Mucosa of descending colon (tissue), 3 donors: ENCODE measurements at regions not wholly inside any gene's neighbourhood (a gene's known extent, or its start where the extent isn't known, plus 50 kb on each side); places are given as distances from the start of the nearest gene placed in this dataset.

Experiments
- ATAC-seq: fragments of 200-7000 bp; cut with Tn5 transposase; one replicate; pipeline ENCODE4 v1.9.1; 2020; ENCODE audit warnings: mild to moderate bottlenecking, moderate library complexity
- DNase-seq, 3 donors: peaks; one replicate each; pipeline ENCODE4 v3.0.0-alpha.2; 2020
- H3K36me3 ChIP-seq: fragments of 200-600 bp; one replicate; pipeline ENCODE4 v1.8.0; 2021; ENCODE audit warnings: low read depth, mild to moderate bottlenecking
- H3K4me1 ChIP-seq: fragments of 200-600 bp; one replicate; pipeline ENCODE4 v1.8.0; 2021; ENCODE audit warnings: low read depth, mild to moderate bottlenecking
- H3K4me3 ChIP-seq: fragments of 200-600 bp; one replicate; pipeline ENCODE4 v1.8.0; 2021; ENCODE audit warnings: mild to moderate bottlenecking
- H3K9me3 ChIP-seq: fragments of 200-600 bp; one replicate; pipeline ENCODE4 v1.8.0; 2021; ENCODE audit warnings: mild to moderate bottlenecking
- intact Hi-C, 2 donors: fragments of 100-400 bp; cut with DNase I in 1 of 2; cut with micrococcal nuclease in 1 of 2; formaldehyde crosslinking; loops; one replicate each; pipeline versions ENCODE4 v1.11.0 to v1.11.1; 2022; cut with DNase I, micrococcal nuclease
- TF ChIP-seq, protein P1 (sequence below): fragments of 200-600 bp; IDR thresholded peaks from one replicate; pipeline ENCODE4 v1.8.0; 2022; ENCODE audit warnings: antibody characterized with exemption, mild to moderate bottlenecking
- donor health status: DM: no; HTN: no; CAD: no; lungs with moderate emphysema.
- donor health status: DM: no; HTN: no; CAD: no.
- donor health status: DM: no; HTN: yes; CAD: no.

DNA sequence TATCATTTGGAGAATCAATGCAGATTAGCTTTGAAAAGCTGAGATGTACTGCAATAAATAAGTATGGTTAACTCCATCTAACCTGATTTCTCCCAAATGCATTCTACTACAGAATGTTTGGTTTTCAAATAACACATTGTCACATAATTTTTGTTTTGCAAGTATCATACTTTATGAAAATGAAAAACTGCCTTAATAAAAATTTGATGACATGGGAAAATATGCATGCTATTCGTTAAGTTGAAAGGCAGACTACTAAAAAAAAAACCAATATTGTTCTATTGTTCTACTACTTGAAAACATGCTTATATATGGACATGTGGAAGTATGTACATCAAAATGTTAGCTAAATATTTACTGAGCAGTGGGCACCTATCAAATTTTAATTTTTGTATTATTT lies 668.9 kb downstream of the HTR1A start:
- Histone ChIP-seq H3K4me3 (no peak overlapping the region), H3K36me3 (no peaks in the 10 kb centered on the region), H3K4me1 (no peaks in the 10 kb centered on the region), H3K9me3 (peaks cover 13% of the 10 kb centered on the region)
- intact Hi-C loops, result no loop called here
- ATAC-seq (no peak), DNase-seq (no peak)
- TF ChIP-seq, protein P1, sequence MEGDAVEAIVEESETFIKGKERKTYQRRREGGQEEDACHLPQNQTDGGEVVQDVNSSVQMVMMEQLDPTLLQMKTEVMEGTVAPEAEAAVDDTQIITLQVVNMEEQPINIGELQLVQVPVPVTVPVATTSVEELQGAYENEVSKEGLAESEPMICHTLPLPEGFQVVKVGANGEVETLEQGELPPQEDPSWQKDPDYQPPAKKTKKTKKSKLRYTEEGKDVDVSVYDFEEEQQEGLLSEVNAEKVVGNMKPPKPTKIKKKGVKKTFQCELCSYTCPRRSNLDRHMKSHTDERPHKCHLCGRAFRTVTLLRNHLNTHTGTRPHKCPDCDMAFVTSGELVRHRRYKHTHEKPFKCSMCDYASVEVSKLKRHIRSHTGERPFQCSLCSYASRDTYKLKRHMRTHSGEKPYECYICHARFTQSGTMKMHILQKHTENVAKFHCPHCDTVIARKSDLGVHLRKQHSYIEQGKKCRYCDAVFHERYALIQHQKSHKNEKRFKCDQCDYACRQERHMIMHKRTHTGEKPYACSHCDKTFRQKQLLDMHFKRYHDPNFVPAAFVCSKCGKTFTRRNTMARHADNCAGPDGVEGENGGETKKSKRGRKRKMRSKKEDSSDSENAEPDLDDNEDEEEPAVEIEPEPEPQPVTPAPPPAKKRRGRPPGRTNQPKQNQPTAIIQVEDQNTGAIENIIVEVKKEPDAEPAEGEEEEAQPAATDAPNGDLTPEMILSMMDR, result no peak

DNA sequence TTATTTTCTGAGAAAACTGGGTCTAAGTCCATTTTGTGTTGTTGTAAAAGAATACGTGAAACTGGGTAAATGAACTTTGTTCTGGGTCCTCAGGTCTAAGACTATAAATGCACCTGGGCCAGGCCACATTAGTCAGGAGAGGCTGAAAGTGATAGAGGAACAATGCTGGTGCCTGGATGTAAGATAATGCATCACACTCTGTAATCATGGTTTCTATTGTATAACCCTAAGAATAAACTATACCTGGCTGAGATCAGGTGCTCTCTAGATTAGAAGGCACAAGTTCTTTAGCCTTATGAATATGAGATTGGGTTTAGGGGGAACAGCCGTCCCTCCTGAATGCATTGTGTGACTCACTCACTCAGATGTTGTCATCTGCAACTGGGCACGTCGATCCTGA lies 675.5 kb downstream of the HTR1A start:
- no peak for DNase-seq
- peaks cover 20% of the 10 kb centered on the region for H3K9me3 ChIP-seq
- no peaks in the 10 kb centered on the region for H3K4me1 ChIP-seq
- ATAC-seq, result no peak
- intact Hi-C loops, result no loop called here
- no peaks in the 10 kb centered on the region for H3K36me3 ChIP-seq
- H3K4me3 ChIP-seq, result no peak overlapping the region
- TF ChIP-seq, protein P1, result no peak

DNA sequence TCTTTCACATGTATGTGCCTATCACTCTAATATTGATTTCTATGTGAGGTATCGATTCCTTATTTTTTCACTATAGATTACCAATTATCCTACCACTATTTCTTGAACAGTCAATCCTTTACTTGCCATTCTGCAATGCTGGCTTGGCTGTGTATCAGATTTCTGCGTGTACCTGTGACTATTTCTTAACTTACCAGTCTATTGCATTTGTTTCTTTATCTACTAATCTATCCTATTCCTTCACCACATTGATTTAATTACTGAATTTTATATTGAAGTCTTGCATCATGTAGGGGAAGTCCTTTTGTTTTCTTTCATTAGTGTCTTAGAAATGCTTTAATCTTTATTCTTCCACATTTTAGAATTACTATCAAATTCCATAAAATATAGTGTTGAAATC lies 684.8 kb downstream of the LRRC70 start:
- intact Hi-C loops, result no loop called here
- Histone ChIP-seq H3K36me3 (no peaks in the 10 kb centered on the region), H3K9me3 (peaks cover 16% of the 10 kb centered on the region), H3K4me1 (no peaks in the 10 kb centered on the region), H3K4me3 (no peak overlapping the region)
- DNase-seq (no peak), ATAC-seq (no peak)
- TF ChIP-seq, protein P1, result no peak

DNA sequence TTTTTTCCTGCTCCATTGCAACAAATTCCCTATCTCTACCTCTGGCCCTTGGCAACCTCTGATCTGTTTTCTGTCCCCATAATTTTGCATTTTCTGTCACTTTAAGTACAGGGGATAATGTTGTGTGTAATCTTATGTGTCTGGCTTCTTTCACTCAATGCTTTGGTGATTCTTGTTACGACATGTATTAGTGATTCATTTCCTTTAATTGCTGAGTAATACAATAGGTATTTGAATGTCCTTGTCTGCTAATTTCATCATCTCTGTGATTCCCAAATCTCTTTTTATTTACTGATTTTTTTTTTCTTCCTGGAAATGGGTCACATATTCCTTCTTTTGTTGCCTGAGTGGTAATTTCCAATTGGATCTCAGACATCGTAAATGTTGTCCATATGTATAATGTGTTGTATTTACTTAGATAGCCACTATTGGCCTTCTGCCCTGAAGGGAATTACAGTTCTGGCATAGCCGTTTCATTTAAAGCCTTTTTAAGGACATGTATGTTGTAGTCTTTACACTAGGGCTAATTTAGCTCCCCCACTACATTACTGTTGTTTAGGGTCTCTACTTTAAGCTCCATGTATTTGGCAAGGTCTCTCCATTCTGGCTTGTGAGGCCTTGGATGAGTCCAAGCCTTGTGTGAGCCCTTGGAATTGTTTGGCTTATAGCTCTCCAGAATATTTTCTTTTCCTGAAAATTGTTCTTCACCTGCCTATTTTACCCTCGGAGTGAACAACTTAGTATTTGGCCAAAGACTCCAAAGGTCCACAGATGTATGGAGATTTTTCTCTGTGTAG lies 683.8 kb downstream of the LRRC70 start:
- H3K36me3 ChIP-seq, result no peaks in the 10 kb centered on the region
- intact Hi-C loops, result no loop called here
- TF ChIP-seq, protein P1, result no peak
- no peak overlapping the region for H3K4me3 ChIP-seq
- ATAC-seq, result no peak
- no peaks in the 10 kb centered on the region for H3K4me1 ChIP-seq
- no peak for DNase-seq
- peaks cover 15% of the 10 kb centered on the region for H3K9me3 ChIP-seq

DNA sequence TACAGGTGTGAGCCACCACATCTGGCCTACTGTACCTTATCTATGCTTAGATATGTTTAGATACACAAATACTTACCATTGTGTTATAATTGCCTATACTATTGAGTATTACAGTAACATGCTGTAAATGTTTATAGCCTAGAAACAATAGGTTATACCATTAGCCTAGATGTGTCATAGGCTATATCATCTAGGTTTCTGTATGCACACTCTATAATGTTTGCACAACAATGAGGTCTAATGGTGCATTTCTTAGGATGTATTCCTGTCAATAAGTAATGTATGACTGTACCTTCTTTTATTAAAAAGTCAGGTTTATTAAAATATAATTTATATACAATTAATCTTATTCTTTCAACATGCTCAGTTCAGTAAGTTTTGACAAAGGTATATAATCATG lies 683.1 kb downstream of the LRRC70 start:
- Histone ChIP-seq H3K4me3 (no peak overlapping the region), H3K36me3 (no peaks in the 10 kb centered on the region), H3K9me3 (peaks cover 18% of the 10 kb centered on the region), H3K4me1 (no peaks in the 10 kb centered on the region)
- DNase-seq, result no peak
- TF ChIP-seq, protein P1, result no peak
- no peak for ATAC-seq
- intact Hi-C loops, result no loop called here

DNA sequence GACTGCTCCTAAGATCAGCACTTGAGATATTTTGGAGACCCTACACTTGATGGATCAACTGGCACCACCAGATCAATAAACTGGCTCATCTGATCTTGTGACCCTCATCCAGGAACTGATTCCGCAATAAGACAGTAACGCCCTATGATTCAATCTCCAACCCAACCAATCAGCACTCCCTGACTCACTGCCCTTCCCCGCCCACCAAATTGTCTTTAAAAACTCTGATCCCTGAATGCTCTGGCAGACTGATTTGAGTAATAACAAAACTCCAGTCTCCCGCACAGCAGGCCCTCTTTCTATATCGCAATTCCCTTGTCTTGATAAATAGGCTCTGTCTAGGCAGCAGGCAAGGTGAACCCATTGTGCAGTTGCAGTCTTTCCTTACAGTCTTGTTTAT lies 677.0 kb downstream of the LRRC70 start:
- Histone ChIP-seq H3K9me3 (peaks cover 21% of the 10 kb centered on the region), H3K4me1 (no peaks in the 10 kb centered on the region), H3K4me3 (no peak overlapping the region), H3K36me3 (no peaks in the 10 kb centered on the region)
- ATAC-seq (no peak), DNase-seq (no peak)
- TF ChIP-seq, protein P1, result no peak
- intact Hi-C loops, result no loop called here
